Cardiac muscle cell (in vitro differentiated cells and primary cell): ENCODE measurements at regions not wholly inside any gene's neighbourhood (a gene's known extent, or its start where the extent isn't known, plus 50 kb on each side); places are given as distances from the start of the nearest gene placed in this dataset.

Experiments used
- DNase-seq, 2 donors: peaks; one replicate each; pipeline versions ENCODE4 v3.0.0 to v3.0.0-alpha.2; 2010 to 2017; ENCODE audit warnings: low read depth in 1 of 2, low spot score in 1 of 2
- H3K27ac ChIP-seq: fragments of 200-600 bp; sonication (generic); 2 replicates; pipeline ENCODE4 v1.5.1; 2016
- H3K27me3 ChIP-seq: fragments of 200-600 bp; sonication (generic); 2 replicates; pipeline ENCODE4 v1.6.0; 2016; ENCODE audit warnings: control low read depth
- H3K36me3 ChIP-seq: fragments of 200-600 bp; sonication (generic); 2 replicates; pipeline ENCODE4 v1.5.1; 2016; ENCODE audit warnings: control low read depth
- H3K4me1 ChIP-seq: fragments of 200-600 bp; sonication (generic); 2 replicates; pipeline ENCODE4 v1.8.1; 2017; ENCODE audit warnings: low read depth, mild to moderate bottlenecking, mixed run types
- H3K4me3 ChIP-seq: fragments of 200-600 bp; sonication (generic); 2 replicates; pipeline ENCODE4 v1.5.1; 2016; ENCODE audit warnings: mild to moderate bottlenecking
- H3K9me3 ChIP-seq: fragments of 200-600 bp; sonication (generic); 2 replicates; pipeline ENCODE4 v1.5.1; 2017; ENCODE audit warnings: low read depth, mild to moderate bottlenecking, control low read depth
- CTCF ChIP-seq: IDR thresholded peaks from 2 replicates; pipeline ENCODE4 v1.5.1; 2012; ENCODE audit warnings: low read depth, mild to moderate bottlenecking, low read length

GRCh38 chr5:103455796-103456195 lies 106.8 kb downstream of the NUDT12 start:
- no peaks in the 10 kb centered on the region for H3K9me3 ChIP-seq
- no peak for TF ChIP-seq CTCF
- H3K27me3 ChIP-seq, result no peaks in the 10 kb centered on the region
- no peaks in the 10 kb centered on the region for H3K36me3 ChIP-seq
- no peak for DNase-seq
- H3K4me3 ChIP-seq, result no peak overlapping the region
- H3K27ac ChIP-seq, result no peak overlapping the region
- H3K4me1 ChIP-seq, result peaks cover 15% of the 10 kb centered on the region

DNA sequence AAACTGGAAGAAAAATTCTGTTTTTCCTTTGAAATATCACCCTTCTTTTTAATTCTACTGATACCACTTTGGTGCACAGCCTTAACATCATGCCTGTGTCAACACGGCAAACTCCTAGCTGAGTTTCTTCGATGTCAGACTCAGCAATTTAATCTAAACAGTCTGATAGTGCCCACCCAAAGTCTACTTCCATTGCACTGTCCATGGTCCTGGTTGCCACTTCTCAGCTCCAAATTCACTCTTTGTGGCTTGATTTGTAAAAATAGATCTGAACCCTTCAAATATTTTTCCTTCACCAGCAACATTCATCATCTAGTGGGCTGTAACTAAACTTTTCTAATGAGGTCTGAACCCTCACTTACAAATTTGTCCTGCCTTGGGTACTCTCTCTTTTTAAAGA lies 107.8 kb downstream of the NUDT12 start:
- peak; percentile 33 to 43 for DNase-seq
- Histone ChIP-seq H3K9me3 (no peaks in the 10 kb centered on the region), H3K36me3 (no peaks in the 10 kb centered on the region), H3K4me1 (peaks cover 15% of the 10 kb centered on the region), H3K27me3 (no peaks in the 10 kb centered on the region), H3K4me3 (no peak overlapping the region), H3K27ac (no peak overlapping the region)
- TF ChIP-seq CTCF, result no peak

GRCh38 chr5:103452666-103453065 lies 109.9 kb downstream of the NUDT12 start:
- no peaks in the 10 kb centered on the region for H3K36me3 ChIP-seq
- no peak overlapping the region for H3K4me3 ChIP-seq
- no peaks in the 10 kb centered on the region for H3K27me3 ChIP-seq
- H3K4me1 ChIP-seq, result peaks cover 15% of the 10 kb centered on the region
- H3K9me3 ChIP-seq, result no peaks in the 10 kb centered on the region
- no peak for TF ChIP-seq CTCF
- no peak overlapping the region for H3K27ac ChIP-seq
- DNase-seq, result no peak

- peak overlapping the region; percentile 41 for H3K27ac ChIP-seq
- no peak for TF ChIP-seq CTCF
- no peak overlapping the region for H3K4me3 ChIP-seq
- H3K36me3 ChIP-seq, result no peaks in the 10 kb centered on the region
- no peaks in the 10 kb centered on the region for H3K9me3 ChIP-seq
- H3K27me3 ChIP-seq, result no peaks in the 10 kb centered on the region
- peaks cover 15% of the 10 kb centered on the region for H3K4me1 ChIP-seq
- no peak for DNase-seq
Observed at GRCh38 chr5:103452089-103452488, 110.5 kb downstream of the NUDT12 start.

GRCh38 chr5:103451261-103451660 lies 111.3 kb downstream of the NUDT12 start:
- Histone ChIP-seq H3K27me3 (no peaks in the 10 kb centered on the region), H3K36me3 (no peaks in the 10 kb centered on the region), H3K9me3 (no peaks in the 10 kb centered on the region), H3K4me1 (peaks cover 15% of the 10 kb centered on the region), H3K27ac (no peak overlapping the region), H3K4me3 (no peak overlapping the region)
- no peak for DNase-seq
- TF ChIP-seq CTCF, result no peak
